CD14-positive monocyte (primary cell): ENCODE measurements at regions not wholly inside any gene's neighbourhood (a gene's known extent, or its start where the extent isn't known, plus 50 kb on each side); places are given as distances from the start of the nearest gene placed in this dataset. TPM values are rescaled to one million over a fixed set of nuclear protein-coding genes. Genes with fewer than 3 reads are reported as not detected.

Experiments used
- DNase-seq, 3 donors: peaks; one replicate each; pipeline ENCODE4 v3.0.0-alpha.2; 2011 to 2022
- H2AFZ ChIP-seq: 2 replicates; pipeline ENCODE4 v1.6.0; 2012; ENCODE audit warnings: mild to moderate bottlenecking, low read depth, low read length, inconsistent platforms; ENCODE audit not compliant: insufficient read depth, poor library complexity, severe bottlenecking
- H3K27ac ChIP-seq, 2 donors: 1 replicate in 1 of 2; 2 replicates in 1 of 2; pipeline ENCODE4 v1.5.1; 2012 to 2013; ENCODE audit warnings: low read length in 2 of 2, control low read depth in 1 of 2, inconsistent platforms in 1 of 2, low read depth in 1 of 2, mild to moderate bottlenecking in 1 of 2
- H3K27me3 ChIP-seq, 2 donors: one replicate each; pipeline versions ENCODE4 v1.6.0 to v1.6.1; 2011 to 2013; ENCODE audit warnings: low read length in 2 of 2; ENCODE audit not compliant: control insufficient read depth in 2 of 2, insufficient read depth in 2 of 2
- H3K36me3 ChIP-seq, 2 donors: replicated peaks in 1 of 2; 1 replicate in 1 of 2; 2 replicates in 1 of 2; pipeline versions ENCODE4 v1.5.1 to v1.6.1; 2012 to 2013; ENCODE audit warnings: low read length in 2 of 2, control low read depth in 1 of 2, inconsistent platforms in 1 of 2, mild to moderate bottlenecking in 1 of 2; ENCODE audit not compliant: insufficient read depth in 2 of 2, control insufficient read depth in 1 of 2
- H3K4me1 ChIP-seq, 2 donors: 1 replicate in 1 of 2; 2 replicates in 1 of 2; pipeline versions ENCODE4 v1.5.1 to v1.6.1; 2012 to 2013; ENCODE audit warnings: low read length in 2 of 2, control low read depth in 1 of 2, inconsistent platforms in 1 of 2, mild to moderate bottlenecking in 1 of 2, moderate library complexity in 1 of 2; ENCODE audit not compliant: insufficient read depth in 2 of 2, control insufficient read depth in 1 of 2
- H3K4me2 ChIP-seq: replicated peaks from 2 replicates; pipeline ENCODE3; 2012; ENCODE audit warnings: low read length, moderate library complexity, mild to moderate bottlenecking; ENCODE audit not compliant: poor library complexity, severe bottlenecking; ENCODE audit errors: extremely low read depth
- H3K4me3 ChIP-seq, 3 experiments: fragments of 200-600 bp in 1 of 3; sonication (generic) in 1 of 3; replicated peaks in 1 of 3; 1 replicate in 2 of 3; 2 replicates in 1 of 3; pipeline ENCODE4 v1.5.1; 2011 to 2013; ENCODE audit warnings: low read length in 3 of 3, mild to moderate bottlenecking in 3 of 3, control low read depth in 2 of 3, low read depth in 2 of 3, inconsistent platforms in 1 of 3, moderate library complexity in 1 of 3
- H3K79me2 ChIP-seq: 2 replicates; pipeline ENCODE4 v1.6.0; 2012; ENCODE audit warnings: mild to moderate bottlenecking, control low read depth, inconsistent platforms, low read length, moderate library complexity; ENCODE audit not compliant: insufficient read depth
- H3K9ac ChIP-seq: 2 replicates; pipeline ENCODE4 v1.6.0; 2017; ENCODE audit warnings: low read length, mild to moderate bottlenecking; ENCODE audit not compliant: insufficient read depth, poor library complexity, severe bottlenecking
- H3K9me3 ChIP-seq, 2 donors: replicated peaks in 1 of 2; 1 replicate in 1 of 2; 2 replicates in 1 of 2; pipeline versions ENCODE4 v1.5.1 to v1.6.1; 2012 to 2013; ENCODE audit warnings: low read length in 2 of 2, control low read depth in 1 of 2; ENCODE audit not compliant: control insufficient read depth in 1 of 2, insufficient read depth in 1 of 2
- H4K20me1 ChIP-seq: 2 replicates; pipeline ENCODE4 v1.6.0; 2012; ENCODE audit warnings: mild to moderate bottlenecking, low read length, control low read depth, moderate library complexity; ENCODE audit not compliant: insufficient read depth
- H3K27ac Mint-ChIP-seq, 7 donors: one replicate each; pipeline ENCODE4 v1.8.0; 2020; ENCODE audit warnings: mild to moderate bottlenecking in 7 of 7, mixed read lengths in 7 of 7, moderate library complexity in 6 of 7, inconsistent platforms in 2 of 7
- H3K27me3 Mint-ChIP-seq, 3 donors: one replicate each; pipeline ENCODE4 v1.8.0; 2021 to 2022; ENCODE audit warnings: low read depth in 3 of 3, mild to moderate bottlenecking in 3 of 3, mixed read lengths in 3 of 3, moderate library complexity in 3 of 3, inconsistent platforms in 1 of 3
- H3K36me3 Mint-ChIP-seq, 2 donors: one replicate each; pipeline ENCODE4 v1.8.0; 2020; ENCODE audit warnings: mixed read lengths in 2 of 2, inconsistent platforms in 1 of 2, mild to moderate bottlenecking in 1 of 2
- H3K4me1 Mint-ChIP-seq: one replicate; pipeline ENCODE4 v1.8.0; 2020; ENCODE audit warnings: mild to moderate bottlenecking, mixed read lengths
- H3K4me3 Mint-ChIP-seq, 2 donors: one replicate each; pipeline ENCODE4 v1.8.0; 2020; ENCODE audit warnings: mild to moderate bottlenecking in 2 of 2, mixed read lengths in 2 of 2, moderate library complexity in 1 of 2
- H3K9me3 Mint-ChIP-seq, 7 donors: one replicate each; pipeline ENCODE4 v1.8.0; 2020 to 2022; ENCODE audit warnings: mixed read lengths in 7 of 7, mild to moderate bottlenecking in 6 of 7, moderate library complexity in 6 of 7, inconsistent platforms in 2 of 7
- CTCF ChIP-seq: fragments of 200-600 bp; IDR thresholded peaks from one replicate; pipeline ENCODE4 v1.8.0; 2022; ENCODE audit warnings: antibody characterized with exemption, mild to moderate bottlenecking
- WGBS: methylation state at CpG from one replicate; pipeline ENCODE4 v1.1.5; 2013; ENCODE audit warnings: missing lambda C conversion rate; ENCODE audit not compliant: insufficient coverage; 5-methylcytosine and 5-hydroxymethylcytosine counted together
- intact Hi-C, 2 donors: fragments of 100-400 bp; cut with micrococcal nuclease; formaldehyde crosslinking; loops; one replicate each; pipeline versions ENCODE4 v1.15.0 to v1.15.1; 2023
- small RNA-seq: library from RNA; depleted of rRNA; stranded (forward); fragments of <200 nt; gene quantifications from one replicate; pipeline ENCODE3, GENCODE V24; 2012; ENCODE audit warnings: low read depth; ENCODE audit not compliant: insufficient read length

- DNase-seq = no peak
- Mint-ChIP-seq H3K27me3 (no peaks in the 10 kb centered on the region), H3K4me1 (no peaks in the 10 kb centered on the region), H3K9me3 (peaks cover 0 to 4% (median 2%) of the 10 kb centered on the region in 7 donors), H3K36me3 (no peaks in the 10 kb centered on the region), H3K4me3 (no peak overlapping the region), H3K27ac (peak overlapping the region in 1 of 7 donors; percentile 17)
- Histone ChIP-seq H3K4me2 (no peak overlapping the region), H3K9ac (no peak overlapping the region), H3K9me3 (no peaks in the 10 kb centered on the region), H3K4me3 (no peak overlapping the region), H2AFZ (no peak overlapping the region), H3K36me3 (no peaks in the 10 kb centered on the region), H3K79me2 (no peaks in the 10 kb centered on the region), H4K20me1 (no peaks in the 10 kb centered on the region), H3K27ac (no peak overlapping the region), H3K27me3 (no peaks in the 10 kb centered on the region), H3K4me1 (no peaks in the 10 kb centered on the region)
- intact Hi-C loops = no loop called here
- TF ChIP-seq CTCF = no peak
- no CpG with 5 or more reads among the region's 4 CpGs for WGBS
Measured at GRCh38 chr5:8984386-8984785, 561.5 kb downstream of the SEMA5A start.

Small RNA genes lying in the stretch of these regions (small RNA-seq; reads per million reads assigned to genes)
- gene AC091895.1 (not detected), gene AC091912.1 (not detected), gene AC091912.2 (not detected), gene AC091932.2 (not detected), gene AC091932.4 (not detected), gene AC091953.1 (not detected), gene AC091953.2 (not detected), gene AC091953.3 (not detected), gene AC091953.5 (not detected), gene AC091965.3 (not detected), gene RNU1-76P (not detected)
